GM18868 (cell line): ENCODE measurements at regions not wholly inside any gene's neighbourhood (a gene's known extent, or its start where the extent isn't known, plus 50 kb on each side); places are given as distances from the start of the nearest gene placed in this dataset.

ENCODE experiments used
- ATAC-seq: cut with Tn5 transposase; IDR thresholded peaks from one replicate; pipeline ENCODE4 v1.9.1; 2021; ENCODE audit warnings: mild to moderate bottlenecking, moderate library complexity; ENCODE audit not compliant: unreplicated experiment

GRCh38 chrX:138775517-138775916, 64.0 kb upstream of the FGF13 start:
- no peak for ATAC-seq

DNA sequence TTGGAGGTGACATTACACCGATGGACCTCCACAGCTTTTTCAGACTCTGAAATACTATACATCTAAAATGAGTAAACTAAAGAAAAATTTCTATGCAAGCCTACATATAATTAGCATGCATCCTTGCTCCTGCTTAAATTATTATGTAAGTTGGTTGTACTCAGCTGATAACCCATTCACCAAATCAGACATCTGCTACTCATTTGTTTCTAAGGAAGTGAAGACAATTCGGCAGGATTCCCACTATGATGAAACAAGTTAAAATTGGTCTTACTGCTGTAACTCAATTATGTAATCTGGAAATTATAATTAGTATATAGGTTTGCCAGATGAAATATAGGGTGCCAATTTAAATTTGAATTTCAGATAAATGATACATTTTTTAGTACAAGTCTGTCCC, 59.5 kb upstream of the FGF13 start:
- no peak for ATAC-seq

DNA sequence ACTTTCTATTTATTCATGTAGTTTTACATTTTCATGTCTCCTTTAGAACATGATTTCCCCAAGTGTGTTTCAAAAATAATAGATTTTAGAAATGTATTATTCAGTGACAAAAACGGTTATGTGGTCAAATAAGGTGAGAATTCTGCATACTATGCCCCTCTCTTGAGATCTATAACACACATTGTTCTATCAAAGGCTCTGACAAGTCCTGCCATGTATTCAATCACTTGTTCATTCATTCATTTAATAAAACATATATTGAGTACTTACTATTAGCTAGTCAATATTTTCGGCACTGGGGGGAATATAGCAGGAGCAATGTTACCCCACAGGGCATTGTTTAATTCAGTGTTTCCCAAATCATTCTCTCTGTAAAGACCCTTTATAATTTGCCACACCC, 58.4 kb upstream of the FGF13 start:
- no peak for ATAC-seq

DNA sequence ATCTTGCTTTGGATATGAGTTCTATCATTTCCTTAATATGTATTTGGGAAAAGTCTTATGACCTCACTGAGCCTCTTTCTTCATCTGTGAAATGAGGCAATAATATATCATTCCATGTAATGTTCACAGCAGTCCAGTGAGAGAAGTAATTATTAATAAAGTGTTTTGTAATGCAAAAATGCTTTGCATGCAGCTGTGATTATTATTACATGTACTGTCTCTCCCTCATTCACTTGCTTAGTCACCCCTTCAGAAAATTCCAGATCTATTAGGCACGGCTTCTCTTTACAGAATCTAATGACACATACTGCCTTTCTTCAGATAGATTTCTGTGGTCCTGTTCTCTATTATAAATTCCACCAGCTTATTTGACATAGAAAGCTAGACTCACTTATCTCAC, 53.5 kb upstream of the FGF13 start:
- no peak for ATAC-seq

GRCh38 chrX:138763761-138764160, 52.2 kb upstream of the FGF13 start:
- no peak for ATAC-seq

GRCh38 chrX:138761380-138761779, 49.9 kb upstream of the FGF13 start:
- ATAC-seq = no peak
